ENCODE measurements at regions not wholly inside any gene's neighbourhood (a gene's known extent, or its start where the extent isn't known, plus 50 kb on each side); places are given as distances from the start of the nearest gene placed in this dataset.
A peak's percentile ranks its signal among the peaks of the same experiment; 100 is the strongest.

DNA sequence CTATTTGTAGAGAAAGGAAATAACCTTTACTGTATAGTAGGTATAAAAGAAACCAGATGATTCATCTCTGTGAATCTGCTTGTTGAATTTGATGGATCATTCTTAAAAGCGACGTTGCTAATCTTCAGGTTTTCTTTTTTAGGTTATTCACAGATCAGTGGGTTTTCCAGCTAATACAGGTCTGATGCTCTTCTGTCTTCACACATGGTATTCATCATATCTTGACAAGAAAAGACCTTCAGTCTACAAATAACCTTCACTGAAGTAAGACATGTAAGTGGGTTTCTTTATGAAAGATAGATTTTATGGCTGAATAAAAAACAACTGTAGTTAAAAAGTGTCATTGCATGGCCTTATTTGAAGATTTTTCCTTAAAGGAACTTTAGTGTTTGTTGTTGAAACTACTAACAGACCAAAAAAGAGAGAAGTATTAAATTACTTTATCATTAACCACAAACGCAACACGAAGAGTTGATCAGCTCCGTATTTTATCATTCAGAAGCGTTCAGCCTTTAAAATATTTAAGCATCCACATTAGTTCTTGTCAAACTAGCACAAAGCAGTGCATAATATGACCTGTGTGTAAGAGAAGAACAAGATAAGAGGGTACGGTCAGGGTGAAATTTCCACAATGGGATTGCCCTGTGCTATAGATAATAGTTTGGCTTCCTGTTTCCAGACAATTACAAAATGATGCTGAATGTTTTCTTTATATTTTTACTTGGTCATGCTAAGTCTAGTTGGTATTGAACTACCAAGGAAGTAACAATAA is 299.5 kb downstream of the MZT1 start:
- no peak overlapping the region for H3K4me2 ChIP-seq (ENCODE audit: extremely low read depth, insufficient read depth, low read length)
- H3K4me3 ChIP-seq (replicated peaks in 1 of 4; ENCODE audit: control extremely low read depth in 1 of 4, insufficient read depth in 1 of 4, low read depth in 3 of 4, low read length in 4 of 4) = no peak overlapping the region
- no peaks in the 10 kb centered on the region for H3K79me2 ChIP-seq (ENCODE audit: control insufficient read depth, insufficient read depth, low read length)
- no peak overlapping the region for H2AFZ ChIP-seq (ENCODE audit: low read length)
- H3K4me1 ChIP-seq (ENCODE audit: control insufficient read depth, extremely low read depth, insufficient read depth, low read length) = no peaks in the 10 kb centered on the region
- no peak overlapping the region for H3K9ac ChIP-seq (ENCODE audit: insufficient read depth, low read length)
- no peaks in the 10 kb centered on the region for H4K20me1 ChIP-seq (ENCODE audit: control insufficient read depth, extremely low read depth, insufficient read depth, low read length)
- H3K9me3 ChIP-seq (ENCODE audit: control insufficient read depth, insufficient read depth, low read depth, low read length) = no peaks in the 10 kb centered on the region
- no peaks in the 10 kb centered on the region for H3K27me3 ChIP-seq (ENCODE audit: control insufficient read depth, insufficient read depth, low read length)
- H3K36me3 ChIP-seq (ENCODE audit: control insufficient read depth, insufficient read depth, low read length) = no peaks in the 10 kb centered on the region
- TF ChIP-seq, protein P1, sequence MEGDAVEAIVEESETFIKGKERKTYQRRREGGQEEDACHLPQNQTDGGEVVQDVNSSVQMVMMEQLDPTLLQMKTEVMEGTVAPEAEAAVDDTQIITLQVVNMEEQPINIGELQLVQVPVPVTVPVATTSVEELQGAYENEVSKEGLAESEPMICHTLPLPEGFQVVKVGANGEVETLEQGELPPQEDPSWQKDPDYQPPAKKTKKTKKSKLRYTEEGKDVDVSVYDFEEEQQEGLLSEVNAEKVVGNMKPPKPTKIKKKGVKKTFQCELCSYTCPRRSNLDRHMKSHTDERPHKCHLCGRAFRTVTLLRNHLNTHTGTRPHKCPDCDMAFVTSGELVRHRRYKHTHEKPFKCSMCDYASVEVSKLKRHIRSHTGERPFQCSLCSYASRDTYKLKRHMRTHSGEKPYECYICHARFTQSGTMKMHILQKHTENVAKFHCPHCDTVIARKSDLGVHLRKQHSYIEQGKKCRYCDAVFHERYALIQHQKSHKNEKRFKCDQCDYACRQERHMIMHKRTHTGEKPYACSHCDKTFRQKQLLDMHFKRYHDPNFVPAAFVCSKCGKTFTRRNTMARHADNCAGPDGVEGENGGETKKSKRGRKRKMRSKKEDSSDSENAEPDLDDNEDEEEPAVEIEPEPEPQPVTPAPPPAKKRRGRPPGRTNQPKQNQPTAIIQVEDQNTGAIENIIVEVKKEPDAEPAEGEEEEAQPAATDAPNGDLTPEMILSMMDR (conservative IDR thresholded peaks at IDR 0.05 in 1 of 2, IDR thresholded peaks at IDR 0.05 in 1 of 2; ENCODE audit: low read depth in 1 of 2, low read length in 2 of 2) = no peak
- no peak overlapping the region for H3K27ac ChIP-seq (ENCODE audit: insufficient read depth, low read length)
- peak in 1 of 2 donors; percentile 9 for DNase-seq (ENCODE audit: low read depth in 2 of 2)

- Histone ChIP-seq H3K4me1 (ENCODE audit: control insufficient read depth, extremely low read depth, insufficient read depth, low read length) (no peaks in the 10 kb centered on the region), H3K79me2 (ENCODE audit: control insufficient read depth, insufficient read depth, low read length) (no peaks in the 10 kb centered on the region), H3K4me2 (ENCODE audit: extremely low read depth, insufficient read depth, low read length) (no peak overlapping the region), H3K27me3 (ENCODE audit: control insufficient read depth, insufficient read depth, low read length) (no peaks in the 10 kb centered on the region), H3K36me3 (ENCODE audit: control insufficient read depth, insufficient read depth, low read length) (no peaks in the 10 kb centered on the region), H3K4me3 (replicated peaks in 1 of 4; ENCODE audit: control extremely low read depth in 1 of 4, insufficient read depth in 1 of 4, low read depth in 3 of 4, low read length in 4 of 4) (no peak overlapping the region), H3K27ac (ENCODE audit: insufficient read depth, low read length) (no peak overlapping the region), H3K9ac (ENCODE audit: insufficient read depth, low read length) (no peak overlapping the region), H3K9me3 (ENCODE audit: control insufficient read depth, insufficient read depth, low read depth, low read length) (no peaks in the 10 kb centered on the region), H2AFZ (ENCODE audit: low read length) (no peak overlapping the region), H4K20me1 (ENCODE audit: control insufficient read depth, extremely low read depth, insufficient read depth, low read length) (no peaks in the 10 kb centered on the region)
- TF ChIP-seq EZH2 (IDR thresholded peaks at IDR 0.05; ENCODE audit: low read length, missing control alignments) = no peak
- TF ChIP-seq, protein P1 (conservative IDR thresholded peaks at IDR 0.05 in 1 of 2, IDR thresholded peaks at IDR 0.05 in 1 of 2; ENCODE audit: low read depth in 1 of 2, low read length in 2 of 2) = no peak
- no peak for DNase-seq (ENCODE audit: low read depth in 2 of 2)
These were observed 303.4 kb downstream of the MZT1 start for GRCh38 chr13:72424059-72424458.

GRCh38 chr13:72415817-72416216 is 311.6 kb downstream of the MZT1 start:
- Histone ChIP-seq H3K4me1 (ENCODE audit: control insufficient read depth, extremely low read depth, insufficient read depth, low read length) (no peaks in the 10 kb centered on the region), H3K27ac (ENCODE audit: insufficient read depth, low read length) (no peak overlapping the region), H3K9me3 (ENCODE audit: control insufficient read depth, insufficient read depth, low read depth, low read length) (no peaks in the 10 kb centered on the region), H3K36me3 (ENCODE audit: control insufficient read depth, insufficient read depth, low read length) (no peaks in the 10 kb centered on the region), H2AFZ (ENCODE audit: low read length) (no peak overlapping the region), H3K79me2 (ENCODE audit: control insufficient read depth, insufficient read depth, low read length) (no peaks in the 10 kb centered on the region), H3K27me3 (ENCODE audit: control insufficient read depth, insufficient read depth, low read length) (no peaks in the 10 kb centered on the region), H3K4me2 (ENCODE audit: extremely low read depth, insufficient read depth, low read length) (no peak overlapping the region), H4K20me1 (ENCODE audit: control insufficient read depth, extremely low read depth, insufficient read depth, low read length) (no peaks in the 10 kb centered on the region), H3K9ac (ENCODE audit: insufficient read depth, low read length) (no peak overlapping the region), H3K4me3 (replicated peaks in 1 of 4; ENCODE audit: control extremely low read depth in 1 of 4, insufficient read depth in 1 of 4, low read depth in 3 of 4, low read length in 4 of 4) (no peak overlapping the region)
- TF ChIP-seq, protein P1 (conservative IDR thresholded peaks at IDR 0.05 in 1 of 2, IDR thresholded peaks at IDR 0.05 in 1 of 2; ENCODE audit: low read depth in 1 of 2, low read length in 2 of 2) = no peak
- no peak for TF ChIP-seq EZH2 (IDR thresholded peaks at IDR 0.05; ENCODE audit: low read length, missing control alignments)
- no peak for DNase-seq (ENCODE audit: low read depth in 2 of 2)

Measured in fibroblast of lung (primary cell).